GM12891 (cell line): ENCODE measurements at regions not wholly inside any gene's neighbourhood (a gene's known extent, or its start where the extent isn't known, plus 50 kb on each side); places are given as distances from the start of the nearest gene placed in this dataset.
A peak's percentile ranks its signal among the peaks of the same experiment; 100 is the strongest.
"Not testable (repeated sequence)": the region's sequence is repeated elsewhere in the genome, so short reads cannot be mapped to it uniquely, and the experiment has no call there.

Experiments
- DNase-seq: peaks from one replicate; pipeline ENCODE4 v3.0.0; 2011; ENCODE audit warnings: low spot score; ENCODE audit not compliant: insufficient read length
- FAIRE-seq: peaks from 2 replicates; lab custom pipeline; 2011; peaks lifted over from hg19 to GRCh38; lab: Jason Lieb, UNC
- PAX5 ChIP-seq: IDR thresholded peaks from 2 replicates; pipeline ENCODE4 v1.6.1; 2011; ENCODE audit warnings: low read length, moderate library complexity, mild to moderate bottlenecking; ENCODE audit not compliant: insufficient read depth, severe bottlenecking
- POLR2A ChIP-seq: IDR thresholded peaks from 2 replicates; pipeline ENCODE4 v1.6.1; 2011; ENCODE audit warnings: low read depth, low read length, control low read depth
- POLR2AphosphoS5 ChIP-seq: IDR thresholded peaks from 2 replicates; pipeline ENCODE4 v1.6.1; 2011; ENCODE audit warnings: low read depth, low read length, control low read depth
- POU2F2 ChIP-seq: IDR thresholded peaks from 2 replicates; pipeline ENCODE4 v1.6.1; 2011; ENCODE audit warnings: low read depth, mild to moderate bottlenecking, control low read depth, low read length, moderate library complexity
- SPI1 ChIP-seq: IDR thresholded peaks from 2 replicates; pipeline ENCODE4 v1.6.1; 2011; ENCODE audit warnings: low read depth, low read length, control low read depth
- TAF1 ChIP-seq: IDR thresholded peaks from 2 replicates; pipeline ENCODE4 v1.6.1; 2011; ENCODE audit warnings: low read depth, low read length, control low read depth

GRCh38 chr2:38462121-38462661, 85.1 kb upstream of the ATL2 start:
- no peak for FAIRE-seq
- TF ChIP-seq TAF1 = no peak
- TF ChIP-seq SPI1 = no peak
- no peak for TF ChIP-seq PAX5
- no peak for TF ChIP-seq POLR2A
- no peak for TF ChIP-seq POLR2AphosphoS5
- TF ChIP-seq POU2F2 = no peak
- DNase-seq = no peak

GRCh38 chr2:38461470-38461869, 84.4 kb upstream of the ATL2 start:
- DNase-seq (no peak), FAIRE-seq (no peak)
- TF ChIP-seq POU2F2 (no peak), POLR2A (no peak), POLR2AphosphoS5 (no peak), PAX5 (no peak), SPI1 (no peak)

- FAIRE-seq = no peak
- DNase-seq = no peak
These were observed 83.2 kb upstream of the ATL2 start for GRCh38 chr2:38460313-38460712.

GRCh38 chr2:38454081-38454480, 77.0 kb upstream of the ATL2 start:
- DNase-seq (no peak), FAIRE-seq (no peak)
- TF ChIP-seq POU2F2 (no peak), POLR2AphosphoS5 (no peak), PAX5 (no peak), POLR2A (no peak), SPI1 (no peak), TAF1 (no peak)

More at GRCh38 chr2:38460313-38460712, 83.2 kb upstream of the ATL2 start:
- TF ChIP-seq POLR2A = no peak
- no peak for TF ChIP-seq POU2F2
- no peak for TF ChIP-seq TAF1
- no peak for TF ChIP-seq POLR2AphosphoS5
- TF ChIP-seq SPI1 = no peak
- TF ChIP-seq PAX5 = no peak

- peak; percentile 23; the same call in 1 of the 2 replicates for TF ChIP-seq SPI1
- not testable (repeated sequence) for DNase-seq, FAIRE-seq
These were observed 74.7 kb upstream of the ATL2 start for GRCh38 chr2:38451778-38452177.

- DNase-seq = no peak
- no peak for FAIRE-seq
- TF ChIP-seq TAF1 (no peak), POU2F2 (no peak), PAX5 (no peak), SPI1 (no peak), POLR2A (no peak), POLR2AphosphoS5 (no peak)
These were observed 73.4 kb upstream of the ATL2 start for GRCh38 chr2:38450509-38450908.

- FAIRE-seq = no peak
- TF ChIP-seq PAX5 = no peak
- no peak for TF ChIP-seq POLR2A
- no peak for TF ChIP-seq TAF1
- no peak for TF ChIP-seq POU2F2
- no peak for TF ChIP-seq SPI1
- TF ChIP-seq POLR2AphosphoS5 = no peak
These were observed 71.8 kb upstream of the ATL2 start for GRCh38 chr2:38448692-38449410.

GRCh38 chr2:38446906-38447561, 70.0 kb upstream of the ATL2 start:
- FAIRE-seq (no peak), DNase-seq (no peak)
- TF ChIP-seq TAF1 (no peak), POLR2AphosphoS5 (no peak), POU2F2 (no peak), POLR2A (no peak), SPI1 (no peak), PAX5 (no peak)

More at GRCh38 chr2:38448692-38449410, 71.8 kb upstream of the ATL2 start:
- no peak for DNase-seq

- no peak for DNase-seq
- no peak for FAIRE-seq
- no peak for TF ChIP-seq PAX5
- no peak for TF ChIP-seq POLR2AphosphoS5
- no peak for TF ChIP-seq TAF1
- TF ChIP-seq POLR2A = no peak
- TF ChIP-seq SPI1 = no peak
- no peak for TF ChIP-seq POU2F2
These were observed 69.3 kb upstream of the ATL2 start for GRCh38 chr2:38446418-38446817.

GRCh38 chr2:38444247-38444646, 67.2 kb upstream of the ATL2 start:
- no peak for DNase-seq
- no peak for TF ChIP-seq POU2F2
- no peak for TF ChIP-seq PAX5
- TF ChIP-seq SPI1 = no peak
- TF ChIP-seq POLR2A = no peak
- TF ChIP-seq POLR2AphosphoS5 = no peak
- TF ChIP-seq TAF1 = no peak
- FAIRE-seq = no peak
